ENCODE measurements at regions not wholly inside any gene's neighbourhood (a gene's known extent, or its start where the extent isn't known, plus 50 kb on each side); places are given as distances from the start of the nearest gene placed in this dataset.
"Not testable (repeated sequence)": the region's sequence is repeated elsewhere in the genome, so short reads cannot be mapped to it uniquely, and the experiment has no call there.

- DNase-seq: no peak
Measured at GRCh38 chr3:151675858-151676615, 57.7 kb upstream of the AADACL2 start.

GRCh38 chr3:151673974-151674373 lies 59.8 kb upstream of the AADACL2 start:
- no peak for DNase-seq

GRCh38 chr3:151667762-151668161 lies 66.0 kb upstream of the AADACL2 start:
- DNase-seq: not testable (repeated sequence)

GRCh38 chr3:151660885-151661284 lies 72.8 kb upstream of the AADACL2 start:
- DNase-seq: no peak

- DNase-seq: no peak
Measured at GRCh38 chr3:151644986-151645385, 88.7 kb upstream of the AADACL2 start.

GRCh38 chr3:151644020-151644620 lies 89.6 kb upstream of the AADACL2 start:
- DNase-seq: no peak

GRCh38 chr3:151639418-151639740 lies 94.3 kb upstream of the AADACL2 start:
- no peak for DNase-seq

- DNase-seq: no peak
Measured at GRCh38 chr3:151638555-151639417, 94.9 kb upstream of the AADACL2 start.

GRCh38 chr3:151635905-151636304 lies 97.8 kb upstream of the AADACL2 start:
- DNase-seq: no peak

GRCh38 chr3:151631946-151632345 lies 101.8 kb upstream of the AADACL2 start:
- no peak for DNase-seq

- peak; percentile 56 for DNase-seq
Measured at GRCh38 chr3:151630938-151631441, 102.7 kb upstream of the AADACL2 start.

GRCh38 chr3:151630035-151630434 lies 103.7 kb upstream of the AADACL2 start:
- no peak for DNase-seq

- peak; percentile 54 for DNase-seq
Measured at GRCh38 chr3:151625586-151625985, 108.1 kb upstream of the AADACL2 start.

- DNase-seq: peak; percentile 84
Measured at GRCh38 chr3:151625086-151625485, 108.6 kb upstream of the AADACL2 start.

GRCh38 chr3:151620071-151620470 lies 113.7 kb upstream of the AADACL2 start:
- DNase-seq: no peak

GRCh38 chr3:151615464-151615863 lies 118.3 kb upstream of the AADACL2 start:
- no peak for DNase-seq

GRCh38 chr3:151612115-151612514 lies 121.6 kb upstream of the AADACL2 start:
- DNase-seq: no peak

- DNase-seq: peak; percentile 79
Measured at GRCh38 chr3:151611419-151611818, 122.3 kb upstream of the AADACL2 start.

- DNase-seq: no peak
Measured at GRCh38 chr3:151609491-151609890, 124.2 kb upstream of the AADACL2 start.

- DNase-seq: no peak
Measured at GRCh38 chr3:151604891-151605290, 128.8 kb upstream of the AADACL2 start.

GRCh38 chr3:151600783-151601182 lies 132.9 kb upstream of the AADACL2 start:
- no peak for DNase-seq

- DNase-seq: no peak
Measured at GRCh38 chr3:151599103-151599672, 134.5 kb upstream of the AADACL2 start.

- DNase-seq: no peak
Measured at GRCh38 chr3:151596940-151597339, 136.1 kb upstream of the IGSF10 start.

Data from hindlimb muscle (tissue), 1 donor.